Activated T-helper 2 cell treated with anti-CD3 and anti-CD28 coated beads, Interferon-gamma antibody, Interleukin-2, Interleukin-4, amounts not matched to agents 10 μg/mL and 5 μg/mL and 100 μg/mL, durations not matched to agents 14 hours and 24 hours and 36 hours (primary cell): ENCODE measurements at regions not wholly inside any gene's neighbourhood (a gene's known extent, or its start where the extent isn't known, plus 50 kb on each side); places are given as distances from the start of the nearest gene placed in this dataset.

Experiments used
- DNase-seq: peaks from one replicate; pipeline ENCODE4 v3.0.0; 2021; ENCODE audit warnings: low spot score
- H3K27ac Mint-ChIP-seq: one replicate; pipeline ENCODE4 v1.8.0; 2021; ENCODE audit warnings: mixed read lengths
- H3K27me3 Mint-ChIP-seq: one replicate; pipeline ENCODE4 v1.8.0; 2021; ENCODE audit warnings: low read depth, mixed read lengths
- H3K36me3 Mint-ChIP-seq: one replicate; pipeline ENCODE4 v1.8.0; 2021; ENCODE audit warnings: low read depth, mixed read lengths
- H3K4me1 Mint-ChIP-seq: one replicate; pipeline ENCODE4 v1.8.0; 2021; ENCODE audit warnings: low read depth, mixed read lengths
- H3K4me3 Mint-ChIP-seq: one replicate; pipeline ENCODE4 v1.8.0; 2021; ENCODE audit warnings: low read depth, mild to moderate bottlenecking, moderate library complexity, mixed read lengths
- H3K9me3 Mint-ChIP-seq: one replicate; pipeline ENCODE4 v1.8.0; 2021; ENCODE audit warnings: mixed read lengths
- intact Hi-C: fragments of 100-400 bp; cut with micrococcal nuclease; formaldehyde crosslinking; loops from one replicate; pipeline ENCODE4 v1.15.1; 2023

DNA sequence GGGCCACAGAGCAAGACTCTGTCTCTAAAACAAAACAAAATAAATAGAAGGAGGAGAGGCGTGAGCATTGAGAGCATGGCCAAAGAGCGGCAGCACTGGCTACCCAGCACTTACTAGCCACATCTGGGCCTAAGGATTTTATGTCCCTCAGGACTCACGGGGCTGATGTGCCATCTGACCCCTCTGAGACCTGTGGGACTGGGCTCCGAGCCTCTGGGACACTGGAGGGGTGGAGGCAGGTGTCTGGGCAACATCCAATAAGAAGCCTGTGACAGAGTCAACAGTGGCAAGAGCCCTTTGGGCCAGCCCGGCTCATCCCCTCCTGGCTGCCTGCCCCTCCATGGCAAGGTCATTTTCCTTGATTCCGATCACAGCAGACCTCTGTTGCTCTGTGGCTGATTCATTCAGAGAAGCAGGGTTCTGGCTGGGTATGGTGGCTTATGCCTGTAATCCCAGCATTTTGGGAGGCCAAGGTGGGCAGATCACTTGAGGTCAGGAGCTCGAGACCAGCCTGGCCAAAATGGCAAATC is 60.7 kb downstream of the RRM2 start:
- H3K27me3 Mint-ChIP-seq = no peaks in the 10 kb centered on the region
- intact Hi-C loops = no loop called here
- H3K27ac Mint-ChIP-seq = no peak overlapping the region
- H3K9me3 Mint-ChIP-seq = peaks cover 10% of the 10 kb centered on the region
- DNase-seq = no peak
- H3K36me3 Mint-ChIP-seq = peaks cover 45% of the 10 kb centered on the region
- H3K4me1 Mint-ChIP-seq = no peaks in the 10 kb centered on the region
- H3K4me3 Mint-ChIP-seq = no peak overlapping the region

DNA sequence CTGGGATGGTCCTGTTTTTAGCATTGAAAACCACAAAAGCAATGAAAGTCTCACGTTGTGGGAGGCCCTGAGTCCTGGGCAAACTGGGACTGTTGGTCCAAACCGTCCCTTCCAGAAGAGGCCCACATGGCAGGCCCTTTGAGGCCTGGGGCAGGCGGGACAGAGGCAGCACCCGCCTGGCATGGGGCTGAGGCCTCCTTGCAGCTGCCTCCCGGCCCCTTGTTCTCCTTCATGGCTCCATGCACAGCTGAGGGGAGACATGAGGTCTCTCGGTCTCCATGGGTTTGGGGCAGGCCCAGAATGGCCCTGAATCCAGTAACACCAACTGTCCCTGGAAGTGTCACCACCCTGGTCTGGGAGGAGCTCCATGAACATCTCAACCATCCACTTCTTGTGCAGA is 61.9 kb downstream of the RRM2 start:
- Mint-ChIP-seq H3K4me1 (no peaks in the 10 kb centered on the region), H3K4me3 (no peak overlapping the region), H3K27me3 (no peaks in the 10 kb centered on the region), H3K27ac (no peak overlapping the region), H3K36me3 (peaks cover 48% of the 10 kb centered on the region), H3K9me3 (peaks cover 10% of the 10 kb centered on the region)
- intact Hi-C loops = no loop called here
- no peak for DNase-seq

DNA sequence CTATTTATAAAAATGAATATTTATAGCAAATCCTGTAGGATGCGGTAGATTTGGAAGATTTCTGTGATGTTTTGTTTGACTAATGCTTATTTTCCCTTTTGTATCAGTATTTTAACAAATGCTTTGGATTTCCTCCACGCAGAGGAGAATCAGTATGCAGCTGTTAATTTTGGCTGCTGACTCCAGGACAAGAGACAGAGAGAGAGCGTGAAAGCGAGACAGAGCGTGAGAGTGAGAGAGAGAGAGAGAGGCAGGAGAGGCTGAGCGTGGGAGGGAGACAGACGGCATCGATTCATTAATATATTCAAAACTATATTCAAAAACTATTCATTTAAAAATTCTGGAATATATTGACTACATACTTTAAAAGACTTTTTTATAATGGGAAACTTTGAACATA is 62.5 kb downstream of the RRM2 start:
- H3K4me3 Mint-ChIP-seq = no peak overlapping the region
- H3K4me1 Mint-ChIP-seq = no peaks in the 10 kb centered on the region
- H3K9me3 Mint-ChIP-seq = peaks cover 15% of the 10 kb centered on the region
- no peaks in the 10 kb centered on the region for H3K27me3 Mint-ChIP-seq
- DNase-seq = no peak
- intact Hi-C loops = no loop called here
- H3K27ac Mint-ChIP-seq = no peak overlapping the region
- peaks cover 49% of the 10 kb centered on the region for H3K36me3 Mint-ChIP-seq

DNA sequence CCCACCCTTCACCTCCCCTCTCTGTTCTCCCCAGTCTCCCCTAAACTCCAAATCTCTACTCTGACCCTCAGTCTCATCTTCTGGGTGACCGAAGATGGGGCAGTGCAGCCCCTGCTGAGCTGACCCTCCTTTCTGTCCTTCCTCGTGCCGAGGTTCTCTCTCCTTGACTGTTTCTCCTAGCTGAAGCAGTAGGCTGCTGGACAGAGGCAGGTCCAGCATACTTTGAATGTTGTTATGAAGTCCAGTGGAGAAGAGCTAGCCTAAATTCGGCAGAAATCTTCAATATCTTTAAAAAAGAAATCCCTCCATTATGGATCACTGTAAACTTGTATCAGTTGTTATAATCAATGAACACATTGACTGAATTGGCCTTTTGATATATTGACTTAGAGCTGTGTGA is 63.2 kb downstream of the RRM2 start:
- peaks cover 15% of the 10 kb centered on the region for H3K9me3 Mint-ChIP-seq

DNA sequence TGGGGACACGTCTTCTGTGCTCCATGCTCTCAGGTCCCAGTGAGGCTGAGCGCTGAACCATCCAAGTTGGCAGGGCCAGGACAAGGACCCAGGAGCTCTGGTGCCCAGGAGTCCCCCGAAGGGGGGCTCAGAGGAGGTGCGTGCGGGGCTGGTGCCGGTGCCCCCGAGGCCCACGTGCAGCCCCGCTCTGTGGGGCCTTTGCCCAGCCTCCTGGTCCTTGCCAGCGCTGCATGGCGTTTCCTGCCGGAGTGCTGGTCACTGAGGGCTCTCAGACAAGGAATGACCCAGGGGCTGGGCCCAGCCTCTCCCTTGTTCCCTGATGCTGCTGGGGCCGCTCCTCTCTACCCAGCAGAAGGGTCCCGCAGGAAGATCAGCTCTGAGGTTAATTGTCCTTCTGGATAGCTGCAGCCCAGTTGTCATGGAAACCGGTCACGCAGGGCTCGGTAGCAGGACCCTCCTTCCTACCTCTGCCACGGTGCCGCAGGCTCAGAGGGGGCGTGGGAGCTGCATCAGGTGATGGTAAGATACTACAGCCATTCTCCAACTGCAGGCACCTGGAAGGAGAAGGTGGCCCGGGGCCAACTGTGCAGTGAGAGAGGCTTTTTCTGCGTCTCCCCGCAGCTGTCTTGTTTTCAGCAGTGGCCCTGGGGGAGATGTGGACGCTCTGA is 64.5 kb downstream of the RRM2 start:
- H3K27ac Mint-ChIP-seq = no peak overlapping the region
- H3K4me3 Mint-ChIP-seq = no peak overlapping the region
- H3K4me1 Mint-ChIP-seq = no peaks in the 10 kb centered on the region
- no peak for DNase-seq
- H3K36me3 Mint-ChIP-seq = peaks cover 41% of the 10 kb centered on the region
- intact Hi-C loops = no loop called here
- H3K27me3 Mint-ChIP-seq = no peaks in the 10 kb centered on the region
- peaks cover 5% of the 10 kb centered on the region for H3K9me3 Mint-ChIP-seq

More for the DNA sequence above, 63.2 kb downstream of the RRM2 start:
- peaks cover 51% of the 10 kb centered on the region for H3K36me3 Mint-ChIP-seq
- intact Hi-C loops = no loop called here
- no peaks in the 10 kb centered on the region for H3K27me3 Mint-ChIP-seq
- H3K27ac Mint-ChIP-seq = no peak overlapping the region
- H3K4me3 Mint-ChIP-seq = no peak overlapping the region
- H3K4me1 Mint-ChIP-seq = no peaks in the 10 kb centered on the region
- DNase-seq = no peak

DNA sequence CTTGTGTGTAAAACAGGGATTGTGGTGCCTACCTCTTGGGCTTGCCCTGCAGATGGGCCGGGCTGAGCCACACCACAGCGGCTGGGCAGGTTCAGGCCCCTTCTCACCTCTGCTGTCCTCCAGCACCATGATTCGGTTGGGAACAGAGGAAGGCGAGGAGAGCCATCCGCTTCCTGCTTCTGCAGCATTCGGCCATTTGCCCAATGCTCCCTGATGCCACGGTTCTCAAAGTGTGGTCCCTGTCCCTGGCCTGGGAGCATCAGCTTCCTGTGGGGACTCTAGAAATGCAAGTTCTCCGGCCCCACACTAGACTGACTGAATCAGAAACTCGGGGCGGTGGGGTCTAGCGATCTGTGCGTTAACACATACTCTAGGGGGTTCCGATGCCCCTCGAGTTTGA is 65.1 kb downstream of the RRM2 start:
- peaks cover 40% of the 10 kb centered on the region for H3K36me3 Mint-ChIP-seq
- intact Hi-C loops = no loop called here
- H3K4me1 Mint-ChIP-seq = no peaks in the 10 kb centered on the region
- peaks cover 5% of the 10 kb centered on the region for H3K9me3 Mint-ChIP-seq
- DNase-seq = no peak
- no peaks in the 10 kb centered on the region for H3K27me3 Mint-ChIP-seq
- no peak overlapping the region for H3K27ac Mint-ChIP-seq
- H3K4me3 Mint-ChIP-seq = no peak overlapping the region

DNA sequence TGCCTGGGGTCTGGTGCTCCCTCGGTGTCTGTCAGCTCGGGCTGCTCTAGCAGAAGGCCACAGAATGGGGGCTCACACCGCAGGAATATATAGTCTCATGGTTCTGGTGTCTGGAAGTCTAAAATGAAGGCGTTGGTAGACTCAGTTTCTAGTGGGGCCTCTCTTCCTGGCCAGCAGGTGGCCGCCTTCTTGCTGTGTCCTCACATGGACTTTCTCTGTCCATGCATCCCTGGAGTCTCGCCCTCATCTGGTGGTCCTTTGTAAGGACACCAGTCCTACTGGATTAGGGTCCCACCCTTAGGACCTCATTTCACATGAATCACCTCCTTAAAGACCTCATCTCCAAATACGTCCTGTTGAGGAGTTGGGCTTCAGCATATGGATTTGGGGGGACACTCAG is 65.7 kb downstream of the RRM2 start:
- Mint-ChIP-seq H3K27me3 (no peaks in the 10 kb centered on the region), H3K4me1 (no peaks in the 10 kb centered on the region), H3K9me3 (peaks cover 5% of the 10 kb centered on the region), H3K36me3 (peaks cover 37% of the 10 kb centered on the region), H3K4me3 (no peak overlapping the region), H3K27ac (no peak overlapping the region)
- no peak for DNase-seq
- intact Hi-C loops = no loop called here

DNA sequence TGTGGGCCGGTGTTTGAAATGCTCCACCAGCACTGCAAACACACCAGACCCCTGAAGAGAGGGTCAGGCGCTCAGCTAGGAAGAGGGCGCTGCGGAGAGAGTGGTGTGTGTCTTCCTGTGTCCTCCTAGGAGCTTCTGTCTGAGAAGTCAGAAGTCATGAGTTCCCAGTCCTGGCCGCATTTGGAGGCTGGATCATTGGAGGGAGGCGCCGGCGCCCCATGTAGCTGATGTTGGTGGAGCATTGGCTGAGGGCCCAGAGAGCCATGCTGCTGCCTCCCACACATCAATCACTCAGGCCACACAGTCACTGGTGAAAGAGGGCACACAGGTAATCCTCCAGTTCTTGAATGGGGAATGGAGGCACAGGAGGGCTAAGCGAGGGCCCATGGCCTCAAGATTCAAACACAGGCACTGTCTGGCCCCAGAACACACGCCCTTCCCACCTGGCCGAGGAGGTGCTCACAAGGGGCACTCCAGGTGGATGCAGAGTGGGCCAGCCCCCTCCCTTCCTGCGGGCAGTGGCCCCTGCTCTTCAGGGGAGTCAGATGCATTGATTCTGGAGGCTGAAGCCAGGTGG is 66.3 kb downstream of the RRM2 start:
- Mint-ChIP-seq H3K27me3 (no peaks in the 10 kb centered on the region), H3K36me3 (peaks cover 37% of the 10 kb centered on the region), H3K9me3 (peaks cover 5% of the 10 kb centered on the region), H3K4me1 (no peaks in the 10 kb centered on the region), H3K27ac (no peak overlapping the region), H3K4me3 (no peak overlapping the region)
- intact Hi-C loops = no loop called here
- DNase-seq = no peak

DNA sequence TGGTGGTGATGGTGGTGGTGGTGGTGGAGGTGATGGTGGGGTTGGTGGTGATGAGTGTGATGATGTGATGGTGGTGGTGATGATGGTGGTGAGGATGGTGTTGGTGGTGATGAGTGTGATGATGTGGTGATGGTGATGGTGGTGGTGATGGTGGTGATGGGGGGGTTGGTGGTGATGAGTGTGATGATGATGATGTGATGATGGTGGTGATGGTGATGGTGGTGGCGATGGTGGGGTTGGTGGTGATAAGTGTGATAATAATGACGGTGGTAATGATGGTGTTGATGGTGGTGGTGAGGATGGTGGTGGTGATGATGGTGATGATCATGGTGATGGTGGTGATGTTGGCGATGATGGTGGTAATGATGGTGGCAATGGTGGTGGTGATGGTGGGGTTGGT is 67.7 kb downstream of the RRM2 start:
- Mint-ChIP-seq H3K4me3 (no peak overlapping the region), H3K27ac (no peak overlapping the region), H3K9me3 (peaks cover 5% of the 10 kb centered on the region), H3K27me3 (no peaks in the 10 kb centered on the region), H3K4me1 (no peaks in the 10 kb centered on the region), H3K36me3 (peaks cover 33% of the 10 kb centered on the region)
- intact Hi-C loops = no loop called here
- no peak for DNase-seq

DNA sequence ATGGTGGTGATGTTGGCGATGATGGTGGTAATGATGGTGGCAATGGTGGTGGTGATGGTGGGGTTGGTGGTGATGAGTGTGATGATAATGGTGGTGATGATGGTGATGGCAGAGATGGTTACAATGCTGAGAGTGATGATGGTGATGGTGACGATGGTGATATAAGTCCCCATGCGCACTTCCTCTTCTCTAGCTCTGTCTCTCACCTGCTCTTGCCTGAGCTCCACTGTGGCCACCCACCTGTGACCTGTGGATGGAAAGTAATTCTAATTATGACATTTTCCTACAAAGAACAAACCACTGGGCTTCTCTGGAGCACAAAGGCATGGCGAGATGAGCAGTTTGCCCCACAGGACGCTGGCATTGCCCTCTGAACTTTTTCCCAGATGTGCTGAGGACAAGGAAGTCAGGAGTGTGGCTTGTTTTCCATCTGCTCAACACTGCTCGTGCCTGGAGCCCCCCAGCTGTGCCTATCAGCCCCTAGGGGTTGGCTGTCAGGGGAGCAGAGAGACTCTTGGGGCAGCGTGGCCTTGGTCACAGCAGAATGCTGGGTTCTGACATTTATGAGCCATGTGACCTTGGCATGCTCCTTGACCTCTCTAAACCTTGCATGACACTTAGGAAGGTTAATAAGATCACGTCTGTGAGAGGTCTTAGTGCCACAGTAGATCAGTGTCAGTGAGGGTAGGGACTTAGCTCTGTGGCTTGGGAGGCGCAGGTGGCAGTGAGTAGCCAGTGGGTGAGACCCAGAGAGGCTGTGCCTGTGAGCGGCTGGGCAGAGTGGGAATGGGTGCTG is 68.4 kb downstream of the RRM2 start:
- no peak for DNase-seq
- H3K27me3 Mint-ChIP-seq = no peaks in the 10 kb centered on the region
- H3K4me3 Mint-ChIP-seq = no peak overlapping the region
- no peaks in the 10 kb centered on the region for H3K4me1 Mint-ChIP-seq
- no peak overlapping the region for H3K27ac Mint-ChIP-seq
- H3K9me3 Mint-ChIP-seq = peaks cover 5% of the 10 kb centered on the region
- intact Hi-C loops = no loop called here
- peaks cover 29% of the 10 kb centered on the region for H3K36me3 Mint-ChIP-seq

DNA sequence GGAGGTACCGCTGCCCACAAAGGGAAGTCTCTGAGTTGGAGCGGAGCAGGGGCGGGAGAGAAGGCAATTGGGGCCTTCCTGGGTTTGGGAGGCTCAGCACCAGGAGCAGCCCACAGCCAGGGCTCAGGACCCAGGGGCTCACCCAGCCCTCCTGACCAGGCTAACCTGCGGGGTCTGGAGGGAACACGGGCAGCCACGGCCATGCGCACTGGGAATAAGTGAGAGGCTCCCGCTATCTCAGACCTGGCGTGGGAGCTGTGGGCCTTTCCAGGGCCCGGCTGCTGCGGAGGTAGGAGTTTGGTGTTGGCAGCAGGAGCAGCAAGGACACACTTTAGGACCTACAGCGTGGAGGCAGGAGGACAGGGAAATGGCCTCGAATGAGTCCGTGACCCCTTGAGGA is 69.0 kb downstream of the RRM2 start:
- intact Hi-C loops = no loop called here
- Mint-ChIP-seq H3K4me3 (no peak overlapping the region), H3K36me3 (peaks cover 28% of the 10 kb centered on the region), H3K27ac (no peak overlapping the region), H3K27me3 (no peaks in the 10 kb centered on the region), H3K4me1 (no peaks in the 10 kb centered on the region), H3K9me3 (peaks cover 5% of the 10 kb centered on the region)
- no peak for DNase-seq

DNA sequence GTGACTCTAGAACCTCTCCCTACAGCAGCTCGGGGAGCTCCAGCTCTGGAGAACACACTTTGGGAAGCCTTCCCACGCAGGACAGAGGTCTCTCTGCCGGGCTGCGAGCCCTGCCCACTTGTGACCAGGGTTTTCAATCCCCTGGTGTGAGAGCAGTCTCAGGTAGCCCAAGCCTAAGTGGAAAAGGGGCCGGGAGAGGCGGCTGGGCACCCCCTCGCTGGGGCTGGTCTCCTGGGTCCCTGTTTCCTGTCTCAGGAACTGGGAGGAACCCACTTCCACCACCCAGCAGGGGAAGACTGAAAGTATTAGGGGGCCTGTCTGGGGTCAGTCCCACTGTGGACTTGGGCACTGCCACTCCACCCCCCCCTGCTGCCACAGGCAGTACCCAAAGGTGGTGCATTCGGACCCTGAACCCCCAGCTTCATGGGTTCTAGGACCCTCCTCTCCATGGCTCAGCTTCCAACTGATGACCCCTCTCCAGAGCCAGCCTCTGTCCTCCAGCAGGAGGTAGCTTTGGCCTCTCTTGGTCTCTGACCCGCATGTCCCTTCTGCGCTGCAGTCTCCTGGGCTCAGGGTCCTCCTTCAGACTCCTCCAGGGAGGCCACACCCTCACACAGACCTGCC is 70.0 kb downstream of the RRM2 start:
- peaks cover 5% of the 10 kb centered on the region for H3K9me3 Mint-ChIP-seq
- H3K27me3 Mint-ChIP-seq = no peaks in the 10 kb centered on the region
- no peak for DNase-seq
- peaks cover 28% of the 10 kb centered on the region for H3K36me3 Mint-ChIP-seq
- no peak overlapping the region for H3K4me3 Mint-ChIP-seq
- H3K27ac Mint-ChIP-seq = no peak overlapping the region
- intact Hi-C loops = no loop called here
- H3K4me1 Mint-ChIP-seq = no peaks in the 10 kb centered on the region
